SJSA1 (cell line): ENCODE measurements at regions not wholly inside any gene's neighbourhood (a gene's known extent, or its start where the extent isn't known, plus 50 kb on each side); places are given as distances from the start of the nearest gene placed in this dataset.
A peak's percentile ranks its signal among the peaks of the same experiment; 100 is the strongest.

ENCODE experiments used
- DNase-seq, 2 experiments: peaks; one replicate each; pipeline ENCODE4 v3.0.0-alpha.2; 2015 to 2020; ENCODE audit warnings: low spot score in 2 of 2, low read depth in 1 of 2
- H3K27ac ChIP-seq: fragments of 250-450 bp; sonication (Bioruptor Pico); 2 replicates; pipeline ENCODE4 v1.5.1; 2020; ENCODE audit warnings: mild to moderate bottlenecking, moderate library complexity
- H3K27me3 ChIP-seq: fragments of 250-450 bp; sonication (Bioruptor Pico); replicated peaks from 2 replicates; pipeline ENCODE4 v1.5.1; 2020; ENCODE audit warnings: mild to moderate bottlenecking, moderate library complexity
- H3K36me3 ChIP-seq: fragments of 250-450 bp; sonication (Bioruptor Pico); 2 replicates; pipeline ENCODE4 v1.5.1; 2020; ENCODE audit warnings: mild to moderate bottlenecking
- H3K4me1 ChIP-seq: fragments of 250-450 bp; sonication (Bioruptor Pico); replicated peaks from 2 replicates; pipeline ENCODE4 v1.6.1; 2021; ENCODE audit warnings: mild to moderate bottlenecking
- H3K4me3 ChIP-seq: fragments of 250-450 bp; sonication (Bioruptor Pico); 2 replicates; pipeline ENCODE4 v1.5.1; 2020; ENCODE audit warnings: mild to moderate bottlenecking
- H3K9me3 ChIP-seq: fragments of 250-450 bp; sonication (Bioruptor Pico); replicated peaks from 2 replicates; pipeline ENCODE4 v1.5.1; 2020; ENCODE audit warnings: mild to moderate bottlenecking

DNA sequence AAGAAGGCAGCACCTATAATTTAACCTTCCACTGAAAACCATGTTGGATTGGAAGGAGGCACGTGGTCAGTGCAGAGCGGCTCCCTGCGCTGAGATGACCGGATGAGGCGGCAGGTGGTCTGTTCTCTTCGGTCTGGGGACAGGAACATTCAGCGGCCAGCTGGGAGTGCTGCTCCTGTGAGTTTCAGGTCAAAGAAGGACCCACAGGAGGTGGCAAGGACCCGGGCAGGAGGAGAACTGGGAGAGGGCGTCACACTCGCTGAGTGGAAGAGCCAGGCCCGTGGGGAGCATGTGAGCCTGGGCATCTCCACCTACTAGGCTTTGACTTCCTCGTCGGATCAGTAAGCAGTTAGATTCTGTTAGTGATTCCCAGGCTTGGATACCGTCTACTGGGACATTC is 113.4 kb upstream of the SHH start:
- DNase-seq, result no peak
- H3K4me3 ChIP-seq, result no peak overlapping the region

GRCh38 chr7:155922067-155922816 is 110.0 kb upstream of the SHH start:
- no peaks in the 10 kb centered on the region for H3K9me3 ChIP-seq
- H3K4me3 ChIP-seq, result no peak overlapping the region
- no peak for DNase-seq
- no peaks in the 10 kb centered on the region for H3K36me3 ChIP-seq
- peaks cover 16% of the 10 kb centered on the region for H3K4me1 ChIP-seq
- H3K27ac ChIP-seq, result no peak overlapping the region
- peaks cover 6% of the 10 kb centered on the region; the same call in 1 of the 2 replicates for H3K27me3 ChIP-seq

More for the DNA sequence above, 113.4 kb upstream of the SHH start:
- no peaks in the 10 kb centered on the region for H3K4me1 ChIP-seq
- no peaks in the 10 kb centered on the region for H3K36me3 ChIP-seq
- H3K9me3 ChIP-seq, result no peaks in the 10 kb centered on the region
- H3K27me3 ChIP-seq, result peaks cover 5% of the 10 kb centered on the region; the same call in 1 of the 2 replicates
- no peak overlapping the region for H3K27ac ChIP-seq

DNA sequence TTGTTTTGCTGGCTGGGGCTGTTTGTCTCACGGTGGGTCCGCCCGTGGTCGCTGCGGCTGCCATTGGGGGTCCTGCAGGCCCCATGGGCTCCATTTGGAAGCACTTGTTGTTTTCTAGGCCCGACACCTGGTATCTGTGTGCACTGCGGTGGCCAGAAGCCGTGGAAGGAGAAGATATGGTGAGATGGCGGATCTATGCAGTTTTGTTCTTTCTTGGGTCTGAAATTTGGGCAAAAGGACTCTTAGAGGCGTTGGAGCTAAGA is 109.5 kb upstream of the SHH start:
- H3K9me3 ChIP-seq, result no peaks in the 10 kb centered on the region

GRCh38 chr7:155921086-155921803 is 109.0 kb upstream of the SHH start:
- peaks cover 6% of the 10 kb centered on the region; the same call in 1 of the 2 replicates for H3K27me3 ChIP-seq
- no peak for DNase-seq
- H3K36me3 ChIP-seq, result no peaks in the 10 kb centered on the region
- H3K4me3 ChIP-seq, result no peak overlapping the region
- no peak overlapping the region for H3K27ac ChIP-seq
- H3K9me3 ChIP-seq, result no peaks in the 10 kb centered on the region
- peaks cover 17% of the 10 kb centered on the region for H3K4me1 ChIP-seq

More for the DNA sequence above, 109.5 kb upstream of the SHH start:
- H3K4me3 ChIP-seq, result no peak overlapping the region
- no peak overlapping the region for H3K27ac ChIP-seq
- peaks cover 17% of the 10 kb centered on the region for H3K4me1 ChIP-seq
- DNase-seq, result no peak
- no peaks in the 10 kb centered on the region for H3K36me3 ChIP-seq
- peaks cover 6% of the 10 kb centered on the region; the same call in 1 of the 2 replicates for H3K27me3 ChIP-seq

- H3K4me3 ChIP-seq, result no peak overlapping the region
- H3K4me1 ChIP-seq, result peaks cover 17% of the 10 kb centered on the region
- no peak overlapping the region for H3K27ac ChIP-seq
- H3K27me3 ChIP-seq, result 0 out of 2 replicates have a peak, but pooled peaks cover 6% of the 10 kb centered on the region
- DNase-seq, result no peak
- no peaks in the 10 kb centered on the region for H3K9me3 ChIP-seq
- no peaks in the 10 kb centered on the region for H3K36me3 ChIP-seq
Observed at GRCh38 chr7:155920068-155920461, 107.8 kb upstream of the SHH start.

DNA sequence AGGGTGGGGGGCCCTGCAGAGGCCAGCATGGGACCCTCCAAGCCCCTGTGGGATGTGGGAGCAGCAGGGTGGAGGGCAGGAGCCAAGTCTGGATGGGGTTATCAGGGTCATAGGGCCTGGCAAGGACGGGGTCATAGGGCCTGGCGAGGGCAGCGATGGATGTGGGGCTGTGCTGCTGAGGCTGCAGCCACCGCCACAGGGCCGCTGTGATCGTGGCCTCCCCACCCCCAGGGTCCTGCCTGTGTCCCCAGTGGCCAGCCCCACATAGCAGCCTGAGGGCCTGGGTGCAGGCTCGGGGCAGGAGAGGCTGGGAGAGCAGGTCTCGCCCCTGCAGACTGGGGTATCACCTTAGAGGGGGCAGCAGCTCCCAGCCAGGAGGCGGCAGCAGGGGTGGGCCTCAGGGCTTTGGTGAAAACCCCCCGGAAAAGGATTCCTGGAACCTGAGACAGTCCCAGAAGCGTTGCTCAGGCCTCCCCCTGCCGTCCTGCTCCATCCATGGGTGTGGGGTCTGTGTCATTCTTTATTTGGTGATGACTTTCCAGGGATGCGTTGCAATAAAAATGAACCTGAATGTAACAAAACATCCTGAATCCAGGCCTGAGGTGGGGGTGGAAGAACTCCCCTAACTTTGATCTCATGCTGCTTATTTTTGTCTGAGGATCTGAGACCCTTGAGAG is 107.3 kb upstream of the SHH start:
- peaks cover 17% of the 10 kb centered on the region for H3K4me1 ChIP-seq
- H3K4me3 ChIP-seq, result no peak overlapping the region
- H3K27ac ChIP-seq, result no peak overlapping the region
- DNase-seq, result no peak
- H3K36me3 ChIP-seq, result no peaks in the 10 kb centered on the region
- H3K9me3 ChIP-seq, result no peaks in the 10 kb centered on the region
- 0 out of 2 replicates have a peak, but pooled peaks cover 6% of the 10 kb centered on the region for H3K27me3 ChIP-seq

DNA sequence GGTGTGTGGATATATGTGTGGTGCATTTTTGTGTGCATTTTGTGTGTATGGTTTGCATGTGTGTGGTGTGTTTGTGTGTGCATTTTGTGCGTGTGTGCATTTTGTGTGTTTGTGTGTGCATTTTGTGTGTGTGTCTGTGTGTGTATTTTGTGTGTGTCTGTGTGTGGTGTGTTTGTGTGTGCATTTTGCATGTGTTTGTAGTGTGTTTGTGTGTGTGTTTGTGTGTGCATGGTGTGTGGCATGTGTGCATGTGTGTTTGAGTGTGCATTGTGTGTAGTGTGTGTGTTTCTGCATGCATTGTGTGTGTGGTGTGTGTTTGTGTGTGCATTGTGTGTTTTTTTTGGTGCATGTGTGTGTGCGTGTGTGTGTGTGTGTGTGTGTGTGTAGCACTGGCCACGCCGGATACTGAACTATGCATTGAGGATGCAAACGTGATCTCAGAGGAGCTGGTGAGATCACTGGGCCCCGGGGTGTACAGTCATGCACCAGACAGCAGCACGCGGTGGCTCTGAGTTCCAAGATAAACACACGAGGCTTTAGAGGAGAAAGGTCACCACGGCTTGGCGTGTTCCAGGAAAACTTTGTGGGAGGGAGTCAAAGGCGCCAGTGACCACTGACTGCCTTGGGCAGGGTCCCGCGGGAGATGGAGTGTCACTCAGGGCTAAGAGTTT is 106.6 kb upstream of the SHH start:
- Histone ChIP-seq H3K27ac (no peak overlapping the region), H3K9me3 (no peaks in the 10 kb centered on the region), H3K4me3 (no peak overlapping the region), H3K4me1 (peaks cover 17% of the 10 kb centered on the region), H3K36me3 (no peaks in the 10 kb centered on the region), H3K27me3 (0 out of 2 replicates have a peak, but pooled peaks cover 6% of the 10 kb centered on the region)
- peak; percentile 37 to 69 for DNase-seq

GRCh38 chr7:155917836-155918430 is 105.7 kb upstream of the SHH start:
- H3K9me3 ChIP-seq, result no peaks in the 10 kb centered on the region

DNA sequence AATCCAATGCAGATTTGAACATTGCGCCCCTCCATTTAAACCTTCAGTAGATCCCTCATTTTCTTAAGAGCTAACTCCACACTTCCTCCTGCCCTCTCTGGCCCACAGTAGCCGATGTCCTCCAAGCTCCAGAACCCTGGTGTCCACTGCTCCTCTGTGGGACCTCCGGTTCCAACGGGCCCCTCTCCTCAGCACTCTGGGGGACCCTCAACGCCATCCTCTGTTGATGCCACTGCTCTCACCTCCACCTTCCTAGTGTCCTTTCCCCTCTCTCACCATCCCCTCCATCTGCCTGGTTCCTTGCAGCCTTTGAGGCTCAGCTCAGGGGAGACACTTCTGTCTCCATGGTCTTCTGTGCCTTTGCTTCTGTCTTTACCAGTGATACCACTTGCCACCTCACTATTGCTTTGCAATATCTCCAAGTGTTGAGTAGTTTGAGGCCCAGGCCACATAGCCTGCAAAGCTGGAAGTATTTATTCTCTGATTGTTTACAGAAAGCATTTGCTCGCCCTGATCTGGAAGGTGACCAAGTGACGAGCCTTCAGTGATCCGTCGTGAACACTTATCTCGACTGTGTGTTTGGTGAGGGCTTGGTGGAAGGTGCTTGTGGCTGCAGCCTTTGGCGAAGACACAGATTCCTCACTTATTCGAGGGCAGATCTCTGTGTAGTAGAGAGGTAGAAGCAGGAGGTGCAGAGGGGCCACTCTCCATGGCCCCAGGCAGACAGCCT is 104.8 kb upstream of the SHH start:
- no peaks in the 10 kb centered on the region for H3K9me3 ChIP-seq
- H3K4me3 ChIP-seq, result no peak overlapping the region
- 0 out of 2 replicates have a peak, but pooled peaks cover 4% of the 10 kb centered on the region for H3K27me3 ChIP-seq
- peaks cover 17% of the 10 kb centered on the region for H3K4me1 ChIP-seq
- no peaks in the 10 kb centered on the region for H3K36me3 ChIP-seq
- no peak for DNase-seq
- no peak overlapping the region for H3K27ac ChIP-seq

More at GRCh38 chr7:155917836-155918430, 105.7 kb upstream of the SHH start:
- H3K27me3 ChIP-seq, result 0 out of 2 replicates have a peak, but pooled peaks cover 6% of the 10 kb centered on the region
- DNase-seq, result no peak
- H3K4me3 ChIP-seq, result no peak overlapping the region
- no peaks in the 10 kb centered on the region for H3K36me3 ChIP-seq
- no peak overlapping the region for H3K27ac ChIP-seq
- H3K4me1 ChIP-seq, result peaks cover 17% of the 10 kb centered on the region

GRCh38 chr7:155914341-155914740 is 102.1 kb upstream of the SHH start:
- H3K4me3 ChIP-seq, result no peak overlapping the region
- peaks cover 14% of the 10 kb centered on the region for H3K4me1 ChIP-seq
- H3K27ac ChIP-seq, result no peak overlapping the region
- no peaks in the 10 kb centered on the region for H3K9me3 ChIP-seq
- DNase-seq, result no peak
- no peaks in the 10 kb centered on the region for H3K36me3 ChIP-seq
- H3K27me3 ChIP-seq, result 0 out of 2 replicates have a peak, but pooled peaks cover 4% of the 10 kb centered on the region

DNA sequence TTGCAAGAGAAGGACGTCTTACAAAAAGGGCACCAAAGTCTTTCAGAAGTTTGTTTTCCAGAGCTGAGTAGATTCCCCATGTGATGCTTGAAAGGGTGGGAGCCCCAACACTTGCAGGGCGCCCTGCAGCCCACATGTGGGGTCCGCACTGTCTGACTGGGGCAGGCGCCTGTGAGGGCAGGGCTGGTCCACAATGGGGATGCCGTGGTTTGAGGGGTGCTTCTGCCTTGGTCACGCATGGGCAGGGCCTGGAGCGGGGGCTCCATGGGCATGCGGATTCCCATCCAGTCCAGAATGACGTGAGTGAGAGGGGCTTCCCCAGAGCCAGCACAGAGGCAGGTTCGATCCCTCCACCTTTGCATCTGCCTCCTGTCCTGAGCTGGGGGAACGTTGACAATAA is 101.5 kb upstream of the SHH start:
- Histone ChIP-seq H3K4me3 (no peak overlapping the region), H3K36me3 (no peaks in the 10 kb centered on the region), H3K9me3 (no peaks in the 10 kb centered on the region), H3K27me3 (peaks cover 4% of the 10 kb centered on the region; the same call in 1 of the 2 replicates), H3K27ac (no peak overlapping the region), H3K4me1 (peaks cover 7% of the 10 kb centered on the region)
- DNase-seq, result no peak

- Histone ChIP-seq H3K27ac (no peak overlapping the region), H3K36me3 (no peaks in the 10 kb centered on the region), H3K9me3 (no peaks in the 10 kb centered on the region), H3K4me3 (no peak overlapping the region), H3K4me1 (peaks cover 3% of the 10 kb centered on the region; the same call in 1 of the 2 replicates), H3K27me3 (no peaks in the 10 kb centered on the region; the same call in 1 of the 2 replicates)
- DNase-seq, result no peak
Observed at GRCh38 chr7:155913291-155913690, 101.0 kb upstream of the SHH start.
